ENCODE measurements at regions not wholly inside any gene's neighbourhood (a gene's known extent, or its start where the extent isn't known, plus 50 kb on each side); places are given as distances from the start of the nearest gene placed in this dataset.

DNA sequence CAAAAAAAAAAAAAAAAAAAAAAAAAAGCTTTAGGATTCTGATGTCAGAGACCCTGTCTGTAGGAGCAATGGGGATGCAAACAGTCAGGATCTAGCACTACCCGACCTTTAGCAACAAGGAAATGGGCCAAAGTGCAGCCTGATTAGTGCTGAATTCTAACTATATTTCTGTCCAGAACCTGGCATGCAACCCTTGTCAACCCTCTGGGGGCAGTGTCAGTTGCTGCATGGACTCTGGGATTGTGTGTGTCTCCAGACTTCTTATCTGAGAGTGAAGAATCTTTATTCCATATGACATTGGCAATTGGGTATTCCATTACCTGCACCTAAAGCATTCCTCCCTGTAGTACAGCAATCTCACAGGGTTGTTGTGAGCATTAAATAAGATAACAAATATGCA is 120.3 kb upstream of the CRHR1 start:
- TF ChIP-seq, protein P1, sequence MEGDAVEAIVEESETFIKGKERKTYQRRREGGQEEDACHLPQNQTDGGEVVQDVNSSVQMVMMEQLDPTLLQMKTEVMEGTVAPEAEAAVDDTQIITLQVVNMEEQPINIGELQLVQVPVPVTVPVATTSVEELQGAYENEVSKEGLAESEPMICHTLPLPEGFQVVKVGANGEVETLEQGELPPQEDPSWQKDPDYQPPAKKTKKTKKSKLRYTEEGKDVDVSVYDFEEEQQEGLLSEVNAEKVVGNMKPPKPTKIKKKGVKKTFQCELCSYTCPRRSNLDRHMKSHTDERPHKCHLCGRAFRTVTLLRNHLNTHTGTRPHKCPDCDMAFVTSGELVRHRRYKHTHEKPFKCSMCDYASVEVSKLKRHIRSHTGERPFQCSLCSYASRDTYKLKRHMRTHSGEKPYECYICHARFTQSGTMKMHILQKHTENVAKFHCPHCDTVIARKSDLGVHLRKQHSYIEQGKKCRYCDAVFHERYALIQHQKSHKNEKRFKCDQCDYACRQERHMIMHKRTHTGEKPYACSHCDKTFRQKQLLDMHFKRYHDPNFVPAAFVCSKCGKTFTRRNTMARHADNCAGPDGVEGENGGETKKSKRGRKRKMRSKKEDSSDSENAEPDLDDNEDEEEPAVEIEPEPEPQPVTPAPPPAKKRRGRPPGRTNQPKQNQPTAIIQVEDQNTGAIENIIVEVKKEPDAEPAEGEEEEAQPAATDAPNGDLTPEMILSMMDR (IDR thresholded peaks at IDR 0.05), result no peak
- TF ChIP-seq EP300 (IDR thresholded peaks at IDR 0.05), result no peak

Data from upper lobe of left lung (tissue), 4 donors.